ENCODE measurements at regions not wholly inside any gene's neighbourhood (a gene's known extent, or its start where the extent isn't known, plus 50 kb on each side); places are given as distances from the start of the nearest gene placed in this dataset.

- no peaks in the 10 kb centered on the region for H3K9me3 ChIP-seq (ENCODE audit: control insufficient read depth, insufficient read depth, low read length)
- H3F3A ChIP-seq (ENCODE audit: control insufficient read depth, insufficient read depth) = no peaks in the 10 kb centered on the region
- H3K9me2 ChIP-seq (replicated peaks; ENCODE audit: control insufficient read depth, low read length) = no peaks in the 10 kb centered on the region
- no peaks in the 10 kb centered on the region for H4K20me1 ChIP-seq (ENCODE audit: control insufficient read depth, insufficient read depth, low read depth, low read length)
- no peaks in the 10 kb centered on the region for H3K27me3 ChIP-seq (ENCODE audit: control insufficient read depth, low read length)
- no peaks in the 10 kb centered on the region for H3K4me1 ChIP-seq (ENCODE audit: control insufficient read depth, low read length)
- no peak overlapping the region for H3K4me3 ChIP-seq (ENCODE audit: low read length)
- H3K27ac ChIP-seq (ENCODE audit: low read depth, low read length) = no peak overlapping the region
- no peaks in the 10 kb centered on the region for H3K36me3 ChIP-seq (ENCODE audit: control insufficient read depth, low read length)
- H3K79me2 ChIP-seq (ENCODE audit: control insufficient read depth, low read length) = no peaks in the 10 kb centered on the region
- no peak for TF ChIP-seq EZH2phosphoT487 (IDR thresholded peaks at IDR 0.05; ENCODE audit: borderline replicate concordance, low read length)
- TF ChIP-seq CTCF (IDR thresholded peaks at IDR 0.05; ENCODE audit: low read depth, low read length, poor library complexity, severe bottlenecking) = no peak
- H3K4me2 ChIP-seq (ENCODE audit: low read length) = no peak overlapping the region
Measured at GRCh38 chr7:13336227-13336626, 648.8 kb downstream of the ARL4A start.

- Histone ChIP-seq H3K36me3 (ENCODE audit: control insufficient read depth, low read length) (no peaks in the 10 kb centered on the region), H3K27ac (ENCODE audit: low read depth, low read length) (no peak overlapping the region), H3F3A (ENCODE audit: control insufficient read depth, insufficient read depth) (no peaks in the 10 kb centered on the region), H3K9me3 (ENCODE audit: control insufficient read depth, insufficient read depth, low read length) (peaks cover 6% of the 10 kb centered on the region; the same call in 1 of the 2 replicates), H4K20me1 (ENCODE audit: control insufficient read depth, insufficient read depth, low read depth, low read length) (no peaks in the 10 kb centered on the region), H3K79me2 (ENCODE audit: control insufficient read depth, low read length) (no peaks in the 10 kb centered on the region), H3K4me2 (ENCODE audit: low read length) (no peak overlapping the region), H3K9me2 (replicated peaks; ENCODE audit: control insufficient read depth, low read length) (no peaks in the 10 kb centered on the region), H3K27me3 (ENCODE audit: control insufficient read depth, low read length) (no peaks in the 10 kb centered on the region), H3K4me3 (ENCODE audit: low read length) (no peak overlapping the region), H3K4me1 (ENCODE audit: control insufficient read depth, low read length) (no peaks in the 10 kb centered on the region)
- TF ChIP-seq EZH2phosphoT487 (IDR thresholded peaks at IDR 0.05; ENCODE audit: borderline replicate concordance, low read length) (no peak), CTCF (IDR thresholded peaks at IDR 0.05; ENCODE audit: low read depth, low read length, poor library complexity, severe bottlenecking) (no peak)
Measured at GRCh38 chr7:13352677-13353076, 636.8 kb downstream of the ETV1 start.

- Histone ChIP-seq H3K4me1 (ENCODE audit: control insufficient read depth, low read length) (no peaks in the 10 kb centered on the region), H3K27ac (ENCODE audit: low read depth, low read length) (no peak overlapping the region), H3K9me3 (ENCODE audit: control insufficient read depth, insufficient read depth, low read length) (no peaks in the 10 kb centered on the region), H3K9me2 (replicated peaks; ENCODE audit: control insufficient read depth, low read length) (no peaks in the 10 kb centered on the region; the same call in 1 of the 2 replicates), H3F3A (ENCODE audit: control insufficient read depth, insufficient read depth) (no peaks in the 10 kb centered on the region), H3K79me2 (ENCODE audit: control insufficient read depth, low read length) (no peaks in the 10 kb centered on the region), H3K4me3 (ENCODE audit: low read length) (no peak overlapping the region), H3K4me2 (ENCODE audit: low read length) (no peak overlapping the region), H3K27me3 (ENCODE audit: control insufficient read depth, low read length) (no peaks in the 10 kb centered on the region), H3K36me3 (ENCODE audit: control insufficient read depth, low read length) (no peaks in the 10 kb centered on the region), H4K20me1 (ENCODE audit: control insufficient read depth, insufficient read depth, low read depth, low read length) (no peaks in the 10 kb centered on the region)
- TF ChIP-seq EZH2phosphoT487 (IDR thresholded peaks at IDR 0.05; ENCODE audit: borderline replicate concordance, low read length) (no peak), CTCF (IDR thresholded peaks at IDR 0.05; ENCODE audit: low read depth, low read length, poor library complexity, severe bottlenecking) (no peak)
Measured at GRCh38 chr7:13359656-13360055, 629.8 kb downstream of the ETV1 start.

- no peaks in the 10 kb centered on the region for H3K27me3 ChIP-seq (ENCODE audit: control insufficient read depth, low read length)
- H3K9me2 ChIP-seq (replicated peaks; ENCODE audit: control insufficient read depth, low read length) = no peaks in the 10 kb centered on the region
- H3K4me3 ChIP-seq (ENCODE audit: low read length) = no peak overlapping the region
- H3F3A ChIP-seq (ENCODE audit: control insufficient read depth, insufficient read depth) = no peaks in the 10 kb centered on the region
- H4K20me1 ChIP-seq (ENCODE audit: control insufficient read depth, insufficient read depth, low read depth, low read length) = no peaks in the 10 kb centered on the region
- H3K4me2 ChIP-seq (ENCODE audit: low read length) = no peak overlapping the region
- H3K36me3 ChIP-seq (ENCODE audit: control insufficient read depth, low read length) = no peaks in the 10 kb centered on the region
- no peak for TF ChIP-seq CTCF (IDR thresholded peaks at IDR 0.05; ENCODE audit: low read depth, low read length, poor library complexity, severe bottlenecking)
- TF ChIP-seq EZH2phosphoT487 (IDR thresholded peaks at IDR 0.05; ENCODE audit: borderline replicate concordance, low read length) = no peak
- H3K4me1 ChIP-seq (ENCODE audit: control insufficient read depth, low read length) = no peaks in the 10 kb centered on the region
- no peak overlapping the region for H3K27ac ChIP-seq (ENCODE audit: low read depth, low read length)
- H3K9me3 ChIP-seq (ENCODE audit: control insufficient read depth, insufficient read depth, low read length) = no peaks in the 10 kb centered on the region
- H3K79me2 ChIP-seq (ENCODE audit: control insufficient read depth, low read length) = no peaks in the 10 kb centered on the region
Measured at GRCh38 chr7:13386741-13387140, 602.7 kb downstream of the ETV1 start.

Data from DOHH2 (cell line).